Activated naive CD8-positive, alpha-beta T cell treated with anti-CD3 and anti-CD28 coated beads, Interleukin-2, amount 10 ng/mL, durations not matched to agents 7 days and 5 days (primary cell): ENCODE measurements at regions not wholly inside any gene's neighbourhood (a gene's known extent, or its start where the extent isn't known, plus 50 kb on each side); places are given as distances from the start of the nearest gene placed in this dataset.
"Not testable (repeated sequence)": the region's sequence is repeated elsewhere in the genome, so short reads cannot be mapped to it uniquely, and the experiment has no call there.

Source experiments
- ATAC-seq: fragments of 150-1000 bp; cut with Tn5 transposase; one replicate; pipeline ENCODE4 v1.10.0; 2021; ENCODE audit warnings: low read depth, moderate library complexity
- POLR2A ChIA-PET: fragments of 350-600 bp; sonication (Branson Sonifier 250); formaldehyde crosslinking; loops from one replicate; lab custom pipeline; 2021; ENCODE audit warnings: antibody characterized with exemption; lab: Charles Lee
- DNase-seq: peaks from one replicate; pipeline ENCODE4 v3.0.0; 2021
- H3K27ac Mint-ChIP-seq: one replicate; pipeline ENCODE4 v1.8.0; 2022; ENCODE audit warnings: mild to moderate bottlenecking, mixed read lengths
- H3K27me3 Mint-ChIP-seq: one replicate; pipeline ENCODE4 v1.8.0; 2022; ENCODE audit warnings: mild to moderate bottlenecking, moderate library complexity, mixed read lengths
- H3K36me3 Mint-ChIP-seq: one replicate; pipeline ENCODE4 v1.8.0; 2021; ENCODE audit warnings: mild to moderate bottlenecking, mixed read lengths
- H3K4me1 Mint-ChIP-seq: one replicate; pipeline ENCODE4 v1.8.0; 2021; ENCODE audit warnings: mixed read lengths
- H3K4me3 Mint-ChIP-seq: one replicate; pipeline ENCODE4 v1.8.0; 2022; ENCODE audit warnings: mild to moderate bottlenecking, moderate library complexity, mixed read lengths
- H3K9me3 Mint-ChIP-seq: one replicate; pipeline ENCODE4 v1.8.0; 2021; ENCODE audit warnings: mixed read lengths

DNA sequence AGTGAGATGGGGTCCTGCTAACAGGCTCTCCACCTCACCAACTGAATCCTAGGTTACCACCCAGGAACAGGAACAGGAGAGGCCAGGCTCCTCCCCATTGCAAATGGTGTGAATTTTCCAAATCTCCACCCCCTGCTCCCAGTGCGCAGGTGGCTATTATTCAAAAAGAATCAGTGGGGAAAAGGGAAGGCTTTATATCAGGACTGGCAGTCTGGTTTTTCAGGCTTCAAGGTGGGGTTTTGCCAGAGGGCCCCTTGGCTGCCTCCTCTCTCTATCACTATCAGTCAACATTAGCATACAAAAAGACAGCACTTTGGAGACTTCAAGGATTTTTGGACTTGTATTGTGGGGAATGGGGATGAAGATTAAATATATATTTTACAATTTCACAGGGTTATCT, 1817.6 kb upstream of the C9orf72 start:
- Mint-ChIP-seq H3K27ac (no peak overlapping the region), H3K27me3 (no peaks in the 10 kb centered on the region), H3K4me1 (no peaks in the 10 kb centered on the region), H3K9me3 (no peaks in the 10 kb centered on the region), H3K4me3 (no peak overlapping the region), H3K36me3 (no peaks in the 10 kb centered on the region)
- no peak for ATAC-seq
- no peak for DNase-seq
- POLR2A ChIA-PET: no interaction called here

DNA sequence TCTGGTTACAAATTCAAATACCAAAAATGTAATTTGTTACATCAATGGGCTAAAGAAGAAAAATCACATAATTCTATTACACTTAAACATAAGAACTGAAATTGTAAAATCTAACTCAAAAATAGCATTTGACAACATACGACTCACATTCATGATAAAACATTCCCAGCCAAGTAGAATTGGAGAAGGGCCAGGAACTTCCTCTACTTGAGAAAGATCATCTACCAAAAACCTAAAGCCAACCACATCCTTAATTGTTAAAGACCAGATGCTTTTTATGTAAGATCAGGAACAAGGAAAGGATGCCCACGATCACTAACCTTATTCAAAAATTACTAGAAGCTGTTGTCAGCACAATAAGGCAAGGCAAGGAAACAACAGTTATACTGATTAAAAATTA, 1819.8 kb upstream of the C9orf72 start:
- H3K4me1 Mint-ChIP-seq: no peaks in the 10 kb centered on the region
- H3K36me3 Mint-ChIP-seq: no peaks in the 10 kb centered on the region
- H3K27ac Mint-ChIP-seq: no peak overlapping the region
- H3K9me3 Mint-ChIP-seq: no peaks in the 10 kb centered on the region
- POLR2A ChIA-PET: no interaction called here
- H3K27me3 Mint-ChIP-seq: no peaks in the 10 kb centered on the region
- no peak for ATAC-seq
- no peak for DNase-seq
- no peak overlapping the region for H3K4me3 Mint-ChIP-seq

DNA sequence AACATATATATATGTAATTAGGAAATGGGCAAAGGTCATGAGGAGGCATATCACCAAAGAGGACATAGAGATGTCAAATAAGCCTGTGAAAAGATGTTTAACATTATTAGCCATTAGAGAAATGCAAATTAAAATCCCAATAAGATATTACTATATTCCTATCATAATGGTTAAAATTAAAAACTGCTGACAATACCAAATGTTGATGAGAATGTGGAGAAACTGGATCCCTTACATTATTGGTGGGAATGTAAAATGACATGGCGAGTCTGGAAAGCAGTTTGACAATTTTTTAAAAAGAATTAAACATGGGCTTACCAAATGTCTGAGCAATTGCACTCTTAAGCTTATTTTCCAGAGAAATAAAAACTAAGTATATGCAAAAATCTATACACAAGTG, 1821.6 kb upstream of the C9orf72 start:
- no peaks in the 10 kb centered on the region for H3K27me3 Mint-ChIP-seq
- DNase-seq (no peak), ATAC-seq (no peak)
- H3K4me3 Mint-ChIP-seq: no peak overlapping the region
- H3K9me3 Mint-ChIP-seq: peaks cover 2% of the 10 kb centered on the region
- no peaks in the 10 kb centered on the region for H3K4me1 Mint-ChIP-seq
- H3K36me3 Mint-ChIP-seq: no peaks in the 10 kb centered on the region
- POLR2A ChIA-PET: no interaction called here
- no peak overlapping the region for H3K27ac Mint-ChIP-seq

DNA sequence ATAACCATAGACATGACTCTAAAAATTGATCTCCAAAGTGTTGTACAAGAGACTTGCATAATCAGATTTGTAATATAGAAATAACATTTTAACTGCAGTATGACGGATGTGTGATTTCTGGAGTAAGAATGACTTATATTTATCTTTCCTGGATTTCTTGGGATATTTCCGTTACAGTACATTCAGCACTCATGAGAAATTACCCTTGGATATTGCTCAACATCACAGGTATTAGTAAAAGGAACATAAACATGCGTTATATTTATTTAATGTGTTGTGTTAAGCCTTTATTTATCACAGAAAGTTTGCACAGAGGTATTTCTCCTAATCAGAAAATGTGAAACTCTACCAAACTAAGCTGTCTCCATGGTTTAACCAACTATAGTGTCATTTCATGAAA, 1823.9 kb upstream of the C9orf72 start:
- Mint-ChIP-seq H3K36me3 (no peaks in the 10 kb centered on the region), H3K4me3 (no peak overlapping the region), H3K4me1 (no peaks in the 10 kb centered on the region), H3K27me3 (no peaks in the 10 kb centered on the region), H3K27ac (no peak overlapping the region), H3K9me3 (peaks cover 2% of the 10 kb centered on the region)
- DNase-seq: no peak
- ATAC-seq: no peak
- POLR2A ChIA-PET: no interaction called here

DNA sequence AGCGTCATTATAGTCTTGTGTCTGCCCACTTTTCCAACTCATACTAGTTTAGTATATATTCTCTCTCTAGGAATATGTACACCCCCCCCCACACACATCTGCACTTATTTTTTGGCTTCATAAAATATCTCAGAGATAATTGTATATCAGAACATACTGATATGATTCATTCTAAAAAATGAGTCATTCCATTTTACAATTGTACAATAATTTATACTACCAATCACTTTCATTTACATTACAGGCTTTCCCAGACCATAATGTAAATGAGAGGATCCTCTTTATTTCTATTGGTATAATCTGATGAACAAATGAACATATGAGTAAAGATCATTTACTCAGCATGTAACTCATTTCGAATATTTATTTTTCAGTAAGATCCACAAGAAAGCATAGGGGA, 1842.9 kb upstream of the C9orf72 start:
- Mint-ChIP-seq H3K36me3 (no peaks in the 10 kb centered on the region), H3K27me3 (no peaks in the 10 kb centered on the region), H3K27ac (no peak overlapping the region), H3K9me3 (peaks cover 2% of the 10 kb centered on the region), H3K4me3 (no peak overlapping the region), H3K4me1 (no peaks in the 10 kb centered on the region)
- POLR2A ChIA-PET: no interaction called here
- ATAC-seq: no peak
- no peak for DNase-seq

DNA sequence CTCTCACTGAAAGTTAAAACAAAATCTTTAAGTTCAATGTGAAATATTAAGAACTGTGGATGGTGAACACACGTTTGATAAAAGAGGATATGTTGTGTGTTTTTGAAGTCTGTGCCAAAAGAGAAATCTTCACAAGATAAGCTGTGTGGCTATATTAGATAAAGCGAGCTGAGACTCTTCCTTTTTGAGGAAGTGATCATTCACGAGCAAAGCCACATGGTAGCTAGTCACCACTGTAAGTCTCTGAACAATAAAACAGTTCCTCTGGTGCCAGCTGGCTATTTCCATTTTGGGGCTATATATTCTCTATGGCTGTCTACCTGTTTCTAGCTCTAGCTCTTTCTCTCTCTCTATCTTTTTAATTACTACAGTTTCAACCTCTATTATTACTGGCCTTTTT, 1849.2 kb upstream of the C9orf72 start:
- no peak overlapping the region for H3K27ac Mint-ChIP-seq
- H3K4me3 Mint-ChIP-seq: no peak overlapping the region
- no peaks in the 10 kb centered on the region for H3K9me3 Mint-ChIP-seq
- no peaks in the 10 kb centered on the region for H3K36me3 Mint-ChIP-seq
- ATAC-seq (no peak), DNase-seq (no peak)
- POLR2A ChIA-PET: no interaction called here
- H3K27me3 Mint-ChIP-seq: no peaks in the 10 kb centered on the region
- H3K4me1 Mint-ChIP-seq: no peaks in the 10 kb centered on the region

DNA sequence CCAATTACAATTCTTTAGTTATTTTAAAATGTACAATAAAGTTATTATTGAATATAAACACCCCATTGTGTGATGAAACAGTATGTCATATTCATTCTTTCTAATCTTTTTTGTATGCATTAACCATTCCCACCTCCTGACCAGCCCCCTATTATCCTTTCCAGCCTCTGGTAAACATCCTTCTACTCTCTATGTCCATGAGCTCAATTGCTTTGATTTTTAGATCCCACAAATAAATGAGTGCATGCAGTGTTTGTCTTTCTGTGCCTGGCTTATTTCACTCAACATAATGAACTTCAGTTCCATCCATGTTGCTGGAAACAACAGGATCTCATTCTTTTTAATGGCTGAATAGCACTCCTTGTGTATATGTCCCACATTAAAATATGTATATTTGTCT, 1858.9 kb upstream of the C9orf72 start:
- ATAC-seq: no peak
- peaks cover 9% of the 10 kb centered on the region for H3K9me3 Mint-ChIP-seq
- no peaks in the 10 kb centered on the region for H3K27me3 Mint-ChIP-seq
- no peak for DNase-seq
- no peaks in the 10 kb centered on the region for H3K36me3 Mint-ChIP-seq
- H3K4me1 Mint-ChIP-seq: no peaks in the 10 kb centered on the region
- no peak overlapping the region for H3K27ac Mint-ChIP-seq
- POLR2A ChIA-PET: no interaction called here
- no peak overlapping the region for H3K4me3 Mint-ChIP-seq

DNA sequence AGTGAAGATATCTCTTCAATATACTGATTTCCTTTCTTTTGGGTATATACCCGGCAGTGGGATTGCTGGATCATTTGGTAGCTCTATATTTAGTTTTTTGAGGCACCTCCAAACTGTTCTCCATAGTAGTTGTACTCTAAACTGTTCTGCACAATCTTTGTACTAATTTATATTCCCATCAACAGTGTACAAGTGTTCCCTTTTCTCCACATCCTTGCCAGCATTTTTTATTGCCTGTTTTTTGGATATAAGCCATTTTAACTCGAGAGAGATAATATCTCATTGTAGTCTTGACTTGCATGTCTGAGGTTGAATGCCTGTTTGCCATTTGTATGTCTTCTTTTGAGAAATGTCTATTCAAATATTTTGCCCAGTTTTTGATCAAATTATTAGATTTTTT, 1859.4 kb upstream of the C9orf72 start:
- H3K36me3 Mint-ChIP-seq, H3K4me3 Mint-ChIP-seq, POLR2A ChIA-PET, ATAC-seq, H3K27ac Mint-ChIP-seq, H3K4me1 Mint-ChIP-seq, H3K27me3 Mint-ChIP-seq, H3K9me3 Mint-ChIP-seq, DNase-seq: not testable (repeated sequence)

DNA sequence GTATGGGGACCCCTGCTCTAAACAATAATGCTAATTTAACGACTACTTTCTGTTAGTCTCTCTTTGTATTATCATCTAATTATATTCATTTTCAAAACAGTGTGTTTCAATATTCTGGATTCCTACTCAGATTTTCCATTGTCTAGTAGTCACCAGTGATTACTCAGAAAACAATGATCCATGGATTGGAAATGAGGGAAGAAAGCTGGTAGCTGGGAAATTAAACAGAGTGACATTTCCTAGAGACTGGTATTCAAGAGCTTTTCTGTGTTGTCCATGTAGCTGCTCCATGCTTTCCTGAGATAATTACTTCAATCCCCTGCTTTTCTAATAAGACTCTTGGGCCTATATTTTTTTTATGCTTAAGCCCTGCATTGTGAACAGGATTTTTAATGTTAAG, 1862.1 kb upstream of the C9orf72 start:
- ATAC-seq (no peak), DNase-seq (no peak)
- POLR2A ChIA-PET: no interaction called here
- H3K4me3 Mint-ChIP-seq: no peak overlapping the region
- H3K36me3 Mint-ChIP-seq: no peaks in the 10 kb centered on the region
- peaks cover 3% of the 10 kb centered on the region for H3K9me3 Mint-ChIP-seq
- no peaks in the 10 kb centered on the region for H3K4me1 Mint-ChIP-seq
- no peak overlapping the region for H3K27ac Mint-ChIP-seq
- no peaks in the 10 kb centered on the region for H3K27me3 Mint-ChIP-seq

DNA sequence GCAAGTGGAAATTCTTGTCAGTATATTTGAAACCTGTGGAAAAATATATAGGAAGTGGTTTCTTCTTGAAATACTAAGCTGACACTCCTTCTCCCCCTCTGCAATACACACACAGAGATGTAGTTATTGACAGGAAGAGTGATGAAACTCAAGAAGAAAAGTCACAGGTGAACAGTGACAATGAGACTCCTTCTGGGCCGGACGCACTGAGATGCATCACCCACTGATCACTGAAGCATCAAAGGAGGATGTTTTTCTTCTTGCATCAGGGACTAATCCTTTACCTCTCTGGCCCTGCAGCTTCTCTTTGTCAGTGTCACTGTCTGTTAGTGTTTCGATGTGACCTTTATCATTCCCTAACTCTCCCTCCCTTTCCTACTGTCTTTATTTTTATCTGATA, 1864.2 kb upstream of the C9orf72 start:
- H3K36me3 Mint-ChIP-seq: no peaks in the 10 kb centered on the region

DNA sequence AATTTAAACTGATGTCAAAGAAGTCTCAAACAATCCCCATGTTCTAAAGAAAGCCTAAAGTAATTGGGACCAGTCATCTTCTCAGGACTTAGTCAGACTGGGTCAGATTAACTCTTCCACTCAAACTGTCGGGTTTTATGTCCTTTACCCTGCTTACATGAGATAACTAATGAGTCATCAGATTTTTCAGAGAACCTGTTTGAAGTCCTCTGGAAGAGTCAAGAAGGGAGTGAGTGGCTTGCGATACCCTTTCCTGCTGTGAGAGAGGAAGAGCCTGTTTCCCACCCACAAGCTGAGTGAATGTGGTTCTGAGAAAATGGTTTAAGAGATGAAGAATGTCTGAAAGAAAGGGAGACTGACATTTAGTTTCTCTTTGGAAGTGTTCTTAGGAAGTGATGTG, 1866.7 kb upstream of the C9orf72 start:
- Mint-ChIP-seq H3K9me3 (peaks cover 6% of the 10 kb centered on the region), H3K36me3 (no peaks in the 10 kb centered on the region), H3K4me1 (no peaks in the 10 kb centered on the region), H3K27ac (no peak overlapping the region), H3K27me3 (no peaks in the 10 kb centered on the region), H3K4me3 (no peak overlapping the region)
- DNase-seq (no peak), ATAC-seq (no peak)
- POLR2A ChIA-PET: no interaction called here

More for the DNA sequence above, 1864.2 kb upstream of the C9orf72 start:
- no peaks in the 10 kb centered on the region for H3K4me1 Mint-ChIP-seq
- DNase-seq (no peak), ATAC-seq (no peak)
- POLR2A ChIA-PET: no interaction called here
- H3K4me3 Mint-ChIP-seq: no peak overlapping the region
- H3K27ac Mint-ChIP-seq: no peak overlapping the region
- peaks cover 6% of the 10 kb centered on the region for H3K9me3 Mint-ChIP-seq
- H3K27me3 Mint-ChIP-seq: no peaks in the 10 kb centered on the region

DNA sequence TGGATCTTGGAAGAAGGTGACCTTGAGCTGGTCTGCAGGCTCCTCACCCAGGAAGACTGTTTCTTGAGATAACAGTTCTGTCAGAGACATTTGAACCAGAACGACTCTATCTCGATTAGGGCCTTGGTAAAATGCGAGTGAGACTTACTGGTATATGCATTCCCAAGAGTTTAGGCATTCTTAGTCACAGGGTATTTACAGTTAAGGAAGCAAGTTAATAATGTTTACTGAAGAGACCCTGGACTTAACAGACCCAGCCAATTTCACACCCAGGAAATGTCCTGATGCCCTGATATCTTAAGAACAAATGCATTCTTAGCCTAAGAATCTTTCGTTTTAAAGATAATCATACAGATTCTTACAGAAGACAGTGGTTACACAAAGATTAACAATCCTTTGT, 1867.2 kb upstream of the C9orf72 start:
- Mint-ChIP-seq H3K36me3 (no peaks in the 10 kb centered on the region), H3K27ac (no peak overlapping the region), H3K27me3 (no peaks in the 10 kb centered on the region), H3K4me1 (no peaks in the 10 kb centered on the region), H3K4me3 (no peak overlapping the region), H3K9me3 (peaks cover 6% of the 10 kb centered on the region)
- DNase-seq (no peak), ATAC-seq (no peak)
- POLR2A ChIA-PET: no interaction called here

DNA sequence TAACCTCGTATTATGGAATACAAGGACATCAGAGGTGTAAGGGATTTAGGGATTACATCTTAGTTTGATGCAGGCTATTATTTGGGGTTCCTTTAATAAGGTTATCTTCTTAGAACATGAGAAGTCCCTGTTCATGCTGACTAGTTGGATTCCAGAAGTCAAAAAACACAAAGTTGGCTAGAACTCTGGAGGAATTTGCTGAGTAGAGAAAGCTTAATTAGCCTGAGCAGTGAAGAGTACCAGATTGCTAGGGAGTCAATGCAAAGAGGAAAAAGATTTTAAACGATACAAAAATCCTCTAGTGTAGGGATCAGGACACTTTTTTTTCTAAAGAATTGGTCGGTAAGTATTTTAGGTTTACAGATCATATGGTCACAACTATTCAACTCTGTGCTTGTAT, 1872.5 kb upstream of the C9orf72 start:
- peaks cover 10% of the 10 kb centered on the region for H3K9me3 Mint-ChIP-seq
- H3K4me3 Mint-ChIP-seq: no peak overlapping the region
- no peak overlapping the region for H3K27ac Mint-ChIP-seq
- no peaks in the 10 kb centered on the region for H3K27me3 Mint-ChIP-seq
- H3K36me3 Mint-ChIP-seq: no peaks in the 10 kb centered on the region
- H3K4me1 Mint-ChIP-seq: no peaks in the 10 kb centered on the region
- POLR2A ChIA-PET: no interaction called here
- ATAC-seq (no peak), DNase-seq (no peak)

DNA sequence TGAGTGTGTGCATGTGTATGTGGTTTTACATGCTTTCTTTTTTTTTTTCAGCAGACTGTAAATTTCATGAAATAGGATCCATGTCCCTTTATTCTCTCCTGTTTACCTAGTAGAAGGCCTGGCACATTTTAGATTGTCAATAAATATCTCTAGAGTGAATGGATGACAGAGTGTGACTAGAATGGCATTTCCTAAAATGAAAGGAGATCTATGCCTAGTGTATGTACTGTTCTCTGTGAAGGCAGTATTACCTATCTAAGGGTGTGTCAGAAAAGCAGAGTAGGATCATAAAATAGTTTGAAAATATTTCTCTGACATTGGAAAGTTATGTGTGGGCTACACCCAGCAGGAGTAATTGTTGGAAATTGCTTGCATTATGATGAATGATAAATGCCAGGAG, 1876.0 kb upstream of the C9orf72 start:
- H3K4me3 Mint-ChIP-seq: no peak overlapping the region
- ATAC-seq (no peak), DNase-seq (no peak)
- H3K27ac Mint-ChIP-seq: no peak overlapping the region
- H3K9me3 Mint-ChIP-seq: peaks cover 7% of the 10 kb centered on the region
- no peaks in the 10 kb centered on the region for H3K27me3 Mint-ChIP-seq
- H3K4me1 Mint-ChIP-seq: no peaks in the 10 kb centered on the region
- POLR2A ChIA-PET: no interaction called here
- no peaks in the 10 kb centered on the region for H3K36me3 Mint-ChIP-seq

DNA sequence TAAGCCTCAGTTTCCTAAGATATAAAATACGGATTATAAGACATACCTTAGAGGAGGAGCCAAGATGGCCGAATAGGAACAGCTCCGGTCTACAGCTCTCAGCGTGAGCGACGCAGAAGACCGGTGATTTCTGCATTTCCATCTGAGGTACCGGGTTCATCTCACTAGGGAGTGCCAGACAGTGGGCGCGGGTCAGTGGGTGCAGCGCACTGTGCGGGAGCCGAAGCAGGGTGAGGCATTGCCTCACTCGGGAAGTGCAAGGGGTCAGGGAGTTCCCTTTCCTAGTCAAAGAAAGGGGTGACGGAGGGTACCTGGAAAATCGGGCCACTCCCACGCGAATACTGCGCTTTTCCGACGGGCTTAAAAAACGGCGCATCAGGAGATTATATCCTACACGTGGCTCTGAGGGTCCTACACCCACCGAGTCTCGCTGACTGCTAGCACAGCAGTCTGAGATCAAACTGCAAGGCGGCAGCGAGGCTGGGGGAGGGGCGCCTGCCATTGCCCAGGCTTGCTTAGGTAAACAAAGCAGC, 1877.1 kb upstream of the C9orf72 start:
- H3K36me3 Mint-ChIP-seq, H3K4me1 Mint-ChIP-seq, POLR2A ChIA-PET, DNase-seq, H3K4me3 Mint-ChIP-seq, H3K27ac Mint-ChIP-seq, ATAC-seq, H3K27me3 Mint-ChIP-seq, H3K9me3 Mint-ChIP-seq: not testable (repeated sequence)
